Activated T-cell treated with anti-CD3 and anti-CD28 coated beads, Interleukin-2, amount 50 U/mL, for 1 hour (primary cell): ENCODE measurements at regions not wholly inside any gene's neighbourhood (a gene's known extent, or its start where the extent isn't known, plus 50 kb on each side); places are given as distances from the start of the nearest gene placed in this dataset.

Experiments
- DNase-seq: peaks from one replicate; pipeline ENCODE4 v3.0.0-alpha.2; 2020

DNA sequence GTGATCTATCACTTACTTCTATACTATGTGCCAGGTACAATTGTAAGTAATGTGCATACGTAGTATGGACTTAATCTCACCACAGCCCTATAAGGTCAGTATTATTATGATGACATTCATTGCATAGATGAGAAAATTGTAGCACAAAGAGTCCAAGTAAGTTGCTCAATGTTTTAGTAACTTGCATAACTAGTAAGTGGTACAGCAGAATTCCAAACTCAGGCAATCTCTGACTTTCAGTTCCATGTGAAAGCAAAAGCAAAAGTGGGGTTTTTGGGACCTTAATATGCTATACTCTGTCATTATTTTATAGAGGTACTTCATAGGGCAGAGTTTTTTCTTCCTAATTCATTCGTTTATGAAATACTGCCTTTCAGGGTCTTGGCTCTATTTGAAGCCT is 188.8 kb upstream of the VEGFC start:
- no peak for DNase-seq

DNA sequence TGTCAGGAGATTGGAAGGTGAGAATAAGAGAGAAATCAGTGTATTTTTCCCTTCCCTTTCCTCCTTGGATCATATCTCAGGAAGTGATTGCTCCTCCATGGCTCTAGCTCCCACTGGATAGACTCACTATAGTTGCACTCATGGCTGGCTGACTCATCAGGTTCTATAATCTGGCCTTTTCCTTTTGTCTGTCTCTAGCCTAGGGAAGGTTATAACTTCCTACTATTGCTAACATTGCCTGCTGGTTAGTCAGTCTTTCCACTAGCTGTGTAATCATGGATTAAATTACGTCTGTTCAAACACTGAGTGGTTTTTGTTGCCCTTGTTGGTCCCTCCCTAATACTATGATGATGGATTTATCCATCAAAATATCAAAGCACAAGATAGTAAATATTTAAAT is 195.5 kb upstream of the VEGFC start:
- DNase-seq = no peak

DNA sequence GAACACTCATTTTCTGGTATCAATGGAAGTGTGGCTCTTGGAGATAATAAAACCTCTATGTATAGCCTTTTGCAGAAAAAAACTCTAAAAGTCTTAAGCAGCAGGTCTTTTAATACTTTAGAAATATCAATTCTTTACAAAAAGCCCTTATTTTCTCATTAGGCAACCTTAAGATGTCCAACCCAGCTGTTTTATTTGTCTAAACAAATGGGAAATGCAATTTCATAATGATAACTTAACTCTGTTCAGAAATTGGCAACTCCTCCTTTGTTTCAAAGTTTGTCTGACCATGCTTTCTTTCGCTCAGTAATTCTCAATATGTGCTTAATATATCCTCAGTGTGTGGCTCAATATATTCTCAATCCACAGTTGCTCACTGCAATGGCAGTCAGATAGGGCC is 196.5 kb upstream of the VEGFC start:
- no peak for DNase-seq

DNA sequence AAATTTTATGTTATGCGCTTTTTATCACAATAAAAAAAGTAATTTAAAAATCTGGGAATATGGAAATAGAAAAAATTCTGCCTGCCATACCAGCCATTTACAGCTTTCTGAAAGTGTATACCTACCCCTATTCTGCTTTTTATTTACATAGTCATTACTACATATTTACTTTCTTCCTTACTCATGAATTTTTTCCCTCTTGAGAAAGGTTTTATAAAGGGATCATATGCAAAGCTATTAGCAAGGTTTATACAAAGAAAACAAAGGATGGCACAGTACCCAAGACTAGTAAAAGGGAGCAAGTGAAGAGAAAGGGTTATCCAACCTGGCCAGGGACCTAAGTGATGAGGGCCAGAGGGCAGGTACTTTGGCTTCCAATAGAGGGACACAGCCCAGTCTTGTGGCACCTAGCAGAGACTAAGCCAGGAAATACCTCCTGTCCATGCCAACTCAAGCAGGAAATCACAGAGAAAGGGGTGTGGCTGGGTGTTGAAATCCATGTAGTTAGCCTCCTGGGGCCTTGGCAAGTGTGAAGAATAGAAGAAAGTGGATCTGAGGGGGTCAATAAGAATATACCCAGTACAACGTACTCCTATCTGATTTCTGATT is 207.3 kb upstream of the VEGFC start:
- DNase-seq = no peak

GRCh38 chr4:177001271-177002175 is 208.8 kb upstream of the VEGFC start:
- no peak for DNase-seq

DNA sequence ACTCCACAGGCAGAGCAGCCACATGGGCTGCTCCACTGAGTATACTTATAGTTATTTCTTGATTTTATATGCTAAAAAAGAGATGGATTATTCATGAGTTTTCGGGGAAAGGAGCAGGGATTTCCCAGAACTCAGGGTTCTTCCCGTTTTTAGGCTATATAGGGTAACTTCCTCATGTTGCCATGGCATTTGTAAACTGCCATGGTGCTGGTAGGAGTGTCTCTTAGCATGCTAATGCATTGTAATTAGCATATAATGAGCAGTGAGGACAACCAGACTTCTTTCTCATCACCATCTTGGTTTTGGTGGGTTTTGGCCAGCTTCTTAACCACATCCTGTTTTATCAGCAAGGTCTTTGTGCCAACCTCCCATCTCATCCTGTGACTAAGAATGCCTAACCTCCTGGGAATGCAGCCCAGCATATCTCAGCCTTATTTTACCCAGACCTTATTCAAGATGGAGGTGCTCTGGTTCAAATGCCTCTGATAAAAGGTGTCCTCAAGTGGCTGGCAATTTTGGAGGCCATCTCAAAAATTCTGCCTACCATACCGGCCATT is 213.0 kb upstream of the VEGFC start:
- DNase-seq = no peak

DNA sequence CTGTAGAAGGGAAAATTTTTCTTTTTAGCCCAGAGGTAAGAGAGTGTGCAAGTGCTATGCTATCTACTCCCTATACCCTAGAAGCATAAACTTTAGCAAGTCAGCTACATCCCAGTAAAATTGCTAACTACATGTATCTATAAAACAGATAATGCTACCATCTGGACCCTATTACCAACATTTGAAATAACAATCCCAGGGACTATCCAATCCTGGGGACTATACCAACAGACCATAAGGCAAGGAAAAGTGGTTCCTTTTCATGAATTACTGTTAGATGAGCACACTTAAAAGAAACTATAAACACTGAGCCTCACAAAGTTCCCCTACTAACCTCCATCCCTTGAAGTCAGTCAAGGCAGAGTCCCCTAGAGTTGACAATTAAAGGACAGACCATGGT is 213.6 kb upstream of the VEGFC start:
- no peak for DNase-seq

DNA sequence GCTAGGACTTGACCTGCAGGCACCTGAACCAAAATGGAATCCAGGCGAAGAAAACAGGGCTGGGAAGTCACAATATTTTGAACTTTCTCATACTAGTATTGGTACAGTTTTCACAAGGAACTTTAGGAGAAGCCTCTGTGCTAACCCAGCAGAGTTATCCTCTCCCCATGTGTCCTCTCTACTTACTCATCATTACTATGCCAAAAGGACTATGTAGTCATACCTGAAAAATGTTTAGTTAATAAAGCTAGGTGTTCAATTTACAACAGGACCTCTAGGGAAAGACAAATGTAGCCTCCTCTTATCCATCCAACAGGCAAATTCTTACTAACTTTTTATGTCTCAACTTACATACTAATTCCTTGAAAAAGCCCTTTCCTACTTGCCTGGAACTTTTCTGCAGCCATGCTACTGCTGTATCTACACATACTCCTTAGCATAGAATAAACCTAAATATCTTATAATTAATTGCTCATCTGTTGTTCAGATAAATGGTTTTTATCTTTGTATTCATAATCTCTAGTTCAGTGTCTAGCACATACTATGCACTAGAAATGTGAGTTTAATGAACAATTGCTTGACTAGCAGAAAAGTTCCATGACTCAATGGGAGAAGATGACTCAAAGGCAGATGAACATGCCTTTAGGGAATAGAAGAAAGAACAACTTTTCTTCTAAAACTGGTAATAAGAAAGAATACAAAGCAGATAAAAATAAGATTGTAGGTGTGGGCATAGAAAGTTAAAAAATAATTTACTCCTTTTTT is 215.5 kb upstream of the VEGFC start:
- no peak for DNase-seq

DNA sequence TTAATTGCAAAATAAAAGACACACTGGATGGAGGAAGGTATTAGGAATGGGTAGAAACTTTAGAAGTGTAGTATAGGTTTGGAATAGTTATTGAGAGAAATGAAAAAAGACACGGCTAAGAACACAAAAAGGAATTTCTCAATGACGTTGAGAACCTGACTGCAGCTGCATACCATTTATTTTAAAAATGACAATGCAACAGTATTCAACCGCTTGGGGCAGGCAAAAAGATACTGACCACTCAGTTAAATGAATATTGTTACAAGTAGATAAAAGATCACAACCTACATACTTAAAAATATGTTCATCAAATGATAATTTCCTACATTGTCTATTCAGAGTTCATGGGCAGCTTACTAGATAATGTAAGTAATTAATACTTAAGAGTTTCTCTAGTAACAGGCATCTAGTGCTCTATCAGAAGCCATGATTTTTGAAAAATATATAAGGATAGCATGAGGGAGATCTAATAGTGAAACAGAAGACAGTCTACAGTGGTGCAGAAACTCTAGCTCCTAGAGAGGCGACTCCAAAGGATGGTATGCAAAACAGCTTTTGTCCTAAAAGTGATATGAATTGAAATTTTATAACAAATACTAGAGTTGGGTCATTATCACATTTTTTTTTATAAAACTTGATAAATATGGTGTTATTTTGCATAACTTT is 216.2 kb upstream of the VEGFC start:
- DNase-seq = no peak

- no peak for DNase-seq
Measured at GRCh38 chr4:177010418-177010817, 217.7 kb upstream of the VEGFC start.

DNA sequence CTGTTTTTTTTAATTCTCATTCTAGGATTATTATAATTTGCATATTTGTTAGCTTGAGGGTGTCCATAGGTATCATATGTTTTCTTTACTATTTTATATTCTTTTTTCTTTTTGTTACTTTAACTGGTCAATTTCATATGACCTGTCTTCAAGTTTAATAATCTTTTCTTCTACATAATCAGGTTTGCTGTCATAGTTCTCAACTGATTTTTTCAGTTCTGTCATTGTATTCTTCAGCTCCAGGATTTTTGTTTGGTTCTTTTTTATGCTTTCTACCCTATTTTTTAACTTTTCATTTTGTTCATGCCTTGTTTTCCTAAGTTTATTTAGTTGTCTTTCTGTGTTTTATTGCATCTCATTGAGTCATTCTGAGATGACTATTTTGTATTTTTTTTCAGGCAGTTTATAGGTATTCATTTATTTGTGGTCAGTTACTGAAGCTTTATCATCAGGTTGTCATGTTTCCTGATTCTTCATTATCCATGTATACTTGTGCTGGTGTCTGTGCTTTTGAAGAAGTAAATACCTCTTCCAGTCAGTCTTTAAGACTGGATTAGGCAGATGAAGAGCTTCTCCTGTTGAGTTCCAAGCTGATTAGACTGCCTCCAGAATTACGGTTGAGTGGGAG is 220.3 kb upstream of the VEGFC start:
- no peak for DNase-seq

GRCh38 chr4:177016541-177017141 is 223.9 kb upstream of the VEGFC start:
- DNase-seq = no peak

DNA sequence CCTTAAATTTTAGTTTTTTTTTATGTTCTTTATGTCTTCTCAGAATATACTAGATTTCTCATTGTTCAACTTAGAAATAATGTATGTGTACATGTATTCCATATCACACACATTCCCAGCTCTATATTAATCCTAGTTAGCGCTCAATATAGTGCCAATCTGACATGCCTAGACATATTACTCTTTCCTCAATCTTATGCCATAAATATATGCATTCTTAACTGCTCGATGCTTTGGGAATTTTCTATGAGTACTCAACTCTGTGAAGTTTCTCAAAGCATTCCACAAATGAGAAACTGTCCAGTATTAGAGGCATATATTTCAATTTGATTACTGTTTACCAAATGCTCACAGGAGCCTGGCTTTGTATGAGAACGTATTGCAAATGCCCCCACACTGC is 231.2 kb upstream of the VEGFC start:
- no peak for DNase-seq

DNA sequence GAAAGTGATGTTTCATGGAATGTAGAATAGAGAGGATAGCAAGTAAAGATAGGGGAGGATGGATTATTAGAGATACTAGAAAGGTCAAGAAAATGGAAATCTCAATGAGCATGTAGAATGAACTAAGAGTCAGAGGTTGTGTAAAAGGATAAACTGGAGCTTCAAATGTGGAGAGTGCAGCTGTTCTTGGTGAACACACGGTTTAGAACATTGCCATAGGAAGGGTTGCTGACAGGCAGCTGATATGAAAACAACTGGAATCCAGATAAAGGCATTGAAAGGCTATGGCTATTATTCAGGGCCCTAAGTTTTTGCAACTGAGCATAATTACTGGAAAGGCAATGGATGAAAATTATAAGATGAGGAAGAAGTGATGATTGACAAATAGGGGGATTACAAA is 239.6 kb upstream of the VEGFC start:
- no peak for DNase-seq

DNA sequence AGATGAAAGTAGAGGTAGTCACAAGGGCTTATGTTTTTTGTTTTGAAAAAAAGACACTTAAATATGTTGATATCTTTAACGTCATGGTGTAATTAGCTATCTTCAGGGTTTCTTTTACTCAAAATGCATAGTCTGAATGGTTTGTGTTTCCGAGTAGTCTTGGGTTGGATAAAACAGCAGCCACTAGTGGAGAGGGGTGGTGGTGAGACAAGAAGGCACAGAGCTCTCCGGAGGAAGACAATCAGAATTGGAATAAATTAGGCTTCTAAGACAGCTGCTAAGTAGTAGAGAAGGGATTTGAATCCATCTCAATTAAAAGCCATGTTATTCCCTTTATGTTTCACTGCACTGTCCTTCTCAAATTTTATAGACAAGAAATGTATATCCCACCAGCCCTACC is 240.4 kb upstream of the VEGFC start:
- DNase-seq = no peak

DNA sequence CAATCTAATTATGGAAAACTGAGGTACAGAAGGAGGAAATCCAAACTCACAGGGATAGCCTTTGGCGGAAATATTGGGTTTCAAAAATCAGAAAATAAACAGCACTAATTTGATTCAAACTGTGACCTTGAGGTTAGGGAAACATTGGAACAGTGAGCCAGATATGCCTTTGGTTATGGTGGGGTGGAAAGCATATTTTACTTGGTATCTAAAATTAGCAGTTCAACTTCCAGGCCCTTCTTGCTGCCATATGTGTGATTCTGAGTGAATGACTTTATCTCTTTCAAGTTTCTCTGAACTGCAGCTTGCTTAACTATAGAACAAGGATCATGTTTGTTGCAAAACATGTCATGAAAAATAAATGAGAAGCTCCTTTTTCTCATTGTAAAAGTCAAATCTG is 240.9 kb upstream of the VEGFC start:
- no peak for DNase-seq

GRCh38 chr4:177041356-177041755 is 248.6 kb upstream of the VEGFC start:
- no peak for DNase-seq

GRCh38 chr4:177047070-177047850 is 254.5 kb upstream of the VEGFC start:
- peak; percentile 36 for DNase-seq

- DNase-seq = no peak
Measured at GRCh38 chr4:177047851-177048174, 255.1 kb upstream of the VEGFC start.

DNA sequence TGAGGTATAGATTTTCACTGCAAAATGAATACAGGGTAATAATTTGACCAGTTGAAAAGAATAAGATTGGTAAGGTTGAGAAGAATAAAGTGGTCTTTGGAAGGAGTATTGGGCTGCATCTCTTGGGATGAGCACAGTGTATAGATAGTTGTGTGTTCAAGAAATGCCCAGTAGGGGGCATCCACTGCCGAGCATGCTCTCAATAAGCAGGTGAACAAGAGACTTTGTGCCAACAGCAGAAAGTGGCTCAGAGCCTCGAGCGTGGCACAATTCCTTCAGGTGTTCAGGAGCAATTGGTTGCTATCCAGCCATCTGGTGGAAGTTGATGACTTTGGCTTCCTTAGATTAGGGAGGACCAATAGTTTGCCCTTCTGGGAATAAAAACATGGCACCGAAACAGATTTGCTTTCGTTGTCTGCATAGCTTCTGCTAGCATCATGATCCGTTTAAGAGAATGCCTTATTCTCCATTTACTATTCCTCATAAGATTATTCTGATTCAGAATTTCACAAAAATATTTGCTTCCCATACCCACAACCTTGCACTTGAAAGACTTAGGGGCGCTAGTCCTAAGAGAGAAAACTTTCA is 258.1 kb upstream of the NEIL3 start:
- no peak for DNase-seq
